ENCODE measurements at regions not wholly inside any gene's neighbourhood (a gene's known extent, or its start where the extent isn't known, plus 50 kb on each side); places are given as distances from the start of the nearest gene placed in this dataset.

DNA sequence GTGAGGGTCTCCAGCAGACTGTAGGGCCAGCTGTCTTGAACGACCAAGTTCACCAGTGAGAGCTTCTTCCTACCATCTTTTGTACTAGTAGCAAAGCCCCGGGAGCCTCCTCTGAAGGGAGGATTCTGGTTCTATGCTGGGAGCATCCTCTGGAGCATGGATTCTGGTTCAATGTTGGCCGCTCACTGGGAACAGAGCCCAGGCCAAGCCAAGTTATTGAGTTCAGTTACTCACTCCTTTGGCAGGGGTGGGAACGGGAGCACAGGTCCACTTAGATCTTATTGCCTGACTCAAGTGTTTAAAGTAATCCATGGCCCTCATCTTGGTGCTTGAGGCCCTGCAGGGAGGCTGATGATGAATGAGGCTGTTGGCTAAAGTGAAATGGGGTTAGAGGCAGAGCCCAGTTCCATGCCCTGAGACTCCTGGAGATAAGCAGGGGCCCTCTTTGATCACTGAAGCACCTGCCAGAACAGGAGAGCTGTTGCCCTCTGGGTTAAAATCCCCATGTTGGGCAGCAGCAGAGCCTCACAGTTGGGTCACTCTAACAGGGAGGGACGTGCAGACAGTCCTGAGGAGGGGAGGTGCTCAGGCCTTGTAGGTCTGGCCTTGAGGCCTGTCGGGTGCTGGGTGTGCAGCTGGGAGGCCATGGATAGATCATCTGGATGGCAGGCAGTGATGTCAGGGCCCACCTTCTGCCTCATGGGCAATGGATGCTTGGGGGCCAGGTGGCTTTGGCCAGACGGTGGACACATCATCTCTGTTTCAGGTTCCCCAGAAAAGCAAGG, 98.3 kb upstream of the SYNDIG1 start:
- TF ChIP-seq CTCF (IDR thresholded peaks at IDR 0.05) (no peak), POLR2A (IDR thresholded peaks at IDR 0.05) (no peak)

All from heart left ventricle (tissue), 13 donors.